NCI-H460 (cell line): ENCODE measurements at regions not wholly inside any gene's neighbourhood (a gene's known extent, or its start where the extent isn't known, plus 50 kb on each side); places are given as distances from the start of the nearest gene placed in this dataset.
A peak's percentile ranks its signal among the peaks of the same experiment; 100 is the strongest.

Experiments
- DNase-seq: peaks from one replicate; pipeline ENCODE4 v3.0.0-alpha.2; 2016; ENCODE audit warnings: low read depth; ENCODE audit errors: extremely low read depth

DNA sequence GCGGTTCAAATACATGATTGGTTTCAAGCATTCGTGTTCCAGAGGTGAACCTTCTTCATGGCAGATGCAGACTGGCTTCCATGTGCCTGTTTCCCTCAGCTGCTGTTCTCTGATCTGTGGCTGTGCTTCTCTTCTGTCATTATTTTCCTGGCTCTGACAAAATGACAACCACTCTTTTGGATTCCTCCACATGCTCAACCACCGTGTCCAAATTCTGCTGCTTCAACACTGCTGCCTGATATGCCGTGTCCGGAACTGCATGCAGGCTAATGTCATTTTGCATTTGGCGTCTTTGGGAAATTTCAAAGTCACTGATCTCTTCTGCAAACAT is 368.7 kb upstream of the ZNF608 start:
- no peak for DNase-seq

GRCh38 chr5:125117566-125117965 is 371.1 kb upstream of the ZNF608 start:
- no peak for DNase-seq

DNA sequence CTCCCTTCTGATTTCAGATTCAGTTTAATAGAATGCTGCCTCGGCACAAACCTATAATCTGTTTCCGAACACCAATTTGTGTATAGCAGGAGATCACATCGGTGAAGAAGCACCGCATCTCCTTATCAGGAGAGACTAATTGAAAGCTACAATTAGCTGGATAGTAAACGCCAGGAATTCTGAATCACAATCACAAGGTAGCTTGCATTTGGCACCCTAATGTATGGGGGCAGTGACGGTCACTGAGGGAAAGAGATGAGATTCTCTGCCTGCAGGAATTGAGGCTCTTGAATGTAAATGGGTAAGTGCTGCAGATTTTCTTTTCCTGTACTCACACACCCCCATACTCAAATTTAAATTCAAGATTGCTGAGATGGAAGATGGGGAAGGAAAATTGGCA is 373.6 kb upstream of the ZNF608 start:
- DNase-seq = no peak

DNA sequence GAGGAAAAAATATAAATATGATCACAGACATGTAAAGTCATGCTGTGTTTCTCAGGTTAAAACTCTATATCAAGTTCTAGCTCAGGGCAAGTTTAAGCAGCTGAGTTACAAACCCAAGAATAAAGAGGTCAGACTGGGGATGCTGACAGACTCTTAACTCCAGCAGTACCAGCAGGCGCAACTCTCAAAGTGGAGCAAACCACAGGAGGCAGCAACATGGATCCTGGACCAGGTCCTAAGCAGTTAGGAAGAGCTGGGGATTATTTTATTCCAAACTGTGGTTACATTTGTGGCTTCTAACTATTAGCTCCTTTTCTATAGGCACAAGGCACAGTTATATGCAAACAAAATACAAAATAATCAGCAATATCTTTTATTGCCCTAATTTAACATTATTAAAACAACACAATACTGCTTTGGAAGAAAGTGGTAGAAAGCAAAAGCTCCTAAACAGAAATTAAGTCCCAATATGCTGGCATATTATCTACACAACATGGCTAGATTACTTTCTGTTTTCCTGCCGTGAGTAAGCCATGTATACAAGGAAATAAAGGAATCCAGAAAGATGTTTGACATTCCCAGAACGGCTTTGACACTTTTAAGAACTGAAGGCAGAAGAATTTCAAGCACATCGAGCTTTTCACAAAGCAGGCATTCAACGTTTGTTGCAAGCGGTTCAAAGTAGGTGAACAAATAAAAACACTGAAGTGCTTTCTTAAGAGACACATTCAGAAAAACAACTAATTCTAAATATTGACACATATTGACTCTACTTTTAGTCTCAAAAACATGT is 378.8 kb upstream of the ZNF608 start:
- no peak for DNase-seq

DNA sequence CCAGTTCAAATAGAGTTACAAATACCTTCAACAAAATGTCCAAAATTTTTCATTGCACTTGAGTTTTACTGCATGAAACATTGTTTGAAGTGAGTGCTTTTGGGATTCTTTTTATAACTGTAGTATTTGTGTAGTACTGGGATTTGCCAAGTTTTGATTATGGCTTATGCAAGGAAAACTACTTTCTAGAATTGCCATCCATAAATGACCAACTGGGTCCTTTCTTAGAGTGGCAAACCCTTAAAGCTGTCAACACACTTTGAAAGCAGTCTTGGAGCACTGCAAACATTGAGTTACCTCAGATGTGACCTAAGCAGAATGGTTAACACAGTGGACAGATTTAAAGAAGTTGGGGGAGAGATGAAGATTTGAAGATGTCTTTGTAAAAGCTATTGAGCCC is 379.6 kb upstream of the ZNF608 start:
- no peak for DNase-seq

DNA sequence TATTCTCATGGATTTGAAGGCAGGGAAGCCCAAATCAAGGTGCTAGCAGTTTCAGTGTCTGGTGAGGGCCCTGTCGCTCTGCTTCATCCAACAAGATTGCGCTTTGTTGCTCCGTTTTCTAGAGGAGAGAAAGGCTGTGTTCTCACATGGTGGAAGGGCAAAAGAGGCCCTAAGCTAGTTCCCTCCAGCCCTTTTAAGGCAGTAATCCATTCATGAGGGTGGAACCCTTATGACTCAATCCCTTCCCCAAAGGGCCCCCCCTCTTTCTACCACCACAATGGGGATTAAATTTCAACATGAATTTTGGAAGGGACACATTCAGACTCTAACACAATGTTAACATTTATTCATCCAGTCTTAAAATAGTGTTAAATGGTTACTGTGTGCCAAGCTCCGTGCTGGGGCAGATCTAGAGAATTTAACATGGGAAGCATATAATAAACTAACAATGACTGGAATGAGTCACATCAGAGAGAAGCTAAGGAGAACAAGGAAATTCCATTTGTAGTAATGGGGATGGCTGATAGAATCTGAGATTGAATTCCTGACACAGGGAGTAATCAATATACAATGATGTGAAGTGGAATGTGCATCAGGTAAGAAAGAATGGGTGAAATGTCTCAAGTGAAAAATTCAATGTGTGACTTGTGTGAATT is 382.8 kb upstream of the ZNF608 start:
- peak; percentile 11 for DNase-seq

- DNase-seq = no peak
These were observed 384.2 kb upstream of the ZNF608 start for GRCh38 chr5:125130591-125130990.

- DNase-seq = peak; percentile 90
These were observed 388.0 kb upstream of the ZNF608 start for GRCh38 chr5:125134216-125135081.

DNA sequence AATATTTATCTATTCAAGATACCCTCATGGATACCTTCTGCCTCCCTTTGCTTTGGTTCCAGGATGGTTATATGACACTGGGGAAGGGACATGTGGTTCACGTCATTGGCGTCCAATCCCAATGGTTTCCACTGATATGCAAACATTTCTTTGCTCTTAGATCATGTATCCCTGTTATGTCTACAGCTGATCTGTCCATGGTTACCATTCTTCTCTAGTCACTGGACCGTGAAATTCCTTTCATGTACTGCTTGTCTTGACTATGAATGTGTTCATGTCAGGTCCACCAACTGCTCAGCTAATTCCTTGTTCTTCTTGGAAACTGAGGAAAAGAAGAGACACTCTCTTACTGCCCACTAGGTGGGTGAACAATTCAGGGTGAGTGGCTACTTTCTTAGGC is 391.1 kb upstream of the ZNF608 start:
- peak; percentile 30 for DNase-seq

DNA sequence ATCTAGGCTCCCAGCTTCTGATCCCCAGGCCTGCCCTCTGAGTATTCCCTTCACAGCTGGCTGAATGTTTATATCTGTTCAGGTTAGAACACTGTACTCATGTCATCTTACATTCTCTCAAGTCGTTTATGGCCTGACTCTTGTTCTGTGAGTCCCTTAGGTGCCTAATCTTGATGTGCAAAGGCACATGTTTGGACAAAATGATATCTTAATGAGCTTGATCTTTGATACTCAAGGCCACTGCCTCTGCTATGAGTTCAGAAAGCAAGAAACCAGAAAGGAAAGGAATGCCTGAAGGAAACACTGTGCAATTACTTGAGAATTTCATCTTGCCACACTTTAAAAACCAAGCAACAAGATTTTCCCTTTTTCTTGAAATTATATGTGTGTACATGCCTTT is 391.8 kb upstream of the ZNF608 start:
- DNase-seq = no peak

GRCh38 chr5:125139590-125139989 is 393.2 kb upstream of the ZNF608 start:
- DNase-seq = no peak

DNA sequence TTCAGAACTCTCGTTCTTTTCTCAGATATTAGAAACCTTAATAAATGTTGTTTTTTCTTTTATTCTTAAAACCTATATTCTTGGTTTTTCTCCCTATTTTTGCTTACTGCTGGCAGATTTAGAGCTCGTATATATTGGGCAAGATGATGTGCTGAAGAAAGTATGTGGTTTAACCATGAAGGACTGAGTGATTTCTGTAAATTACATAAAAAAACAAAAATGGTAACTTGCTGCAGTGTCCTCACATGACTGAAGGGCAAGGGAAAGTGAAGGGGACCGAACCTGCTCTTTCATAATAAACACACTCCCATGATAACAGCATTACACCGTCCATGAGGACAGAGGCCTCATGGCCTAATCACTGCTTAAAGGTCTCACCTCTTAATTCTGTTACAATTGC is 393.8 kb upstream of the ZNF608 start:
- no peak for DNase-seq

GRCh38 chr5:125140855-125141254 is 394.4 kb upstream of the ZNF608 start:
- DNase-seq = peak; percentile 25

GRCh38 chr5:125142458-125142857 is 396.0 kb upstream of the ZNF608 start:
- no peak for DNase-seq

DNA sequence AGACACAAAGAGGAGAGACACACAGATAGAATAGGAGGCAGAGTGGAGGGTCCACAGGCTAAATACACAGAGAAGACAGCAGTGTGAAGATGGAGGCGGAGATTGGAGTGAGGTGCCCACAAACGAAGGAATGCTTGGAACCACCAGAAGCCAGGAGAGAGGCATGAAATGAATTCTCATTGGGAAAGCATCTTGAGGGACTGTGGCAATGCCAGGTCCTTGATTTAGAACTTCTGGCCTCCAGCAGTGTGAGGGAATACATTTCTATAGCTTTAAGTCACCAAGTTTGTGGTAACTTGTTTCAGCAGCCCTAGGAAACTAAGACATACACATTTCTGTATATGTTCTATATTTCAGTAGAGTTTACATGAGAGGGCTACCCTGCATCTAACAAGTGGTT is 396.6 kb upstream of the ZNF608 start:
- DNase-seq = no peak

- DNase-seq = no peak
These were observed 401.6 kb upstream of the ZNF608 start for GRCh38 chr5:125148076-125148475.

GRCh38 chr5:125148706-125149105 is 402.3 kb upstream of the ZNF608 start:
- no peak for DNase-seq

- DNase-seq = no peak
These were observed 402.7 kb upstream of the ZNF608 start for GRCh38 chr5:125149110-125149509.

GRCh38 chr5:125149527-125149926 is 403.1 kb upstream of the ZNF608 start:
- no peak for DNase-seq

DNA sequence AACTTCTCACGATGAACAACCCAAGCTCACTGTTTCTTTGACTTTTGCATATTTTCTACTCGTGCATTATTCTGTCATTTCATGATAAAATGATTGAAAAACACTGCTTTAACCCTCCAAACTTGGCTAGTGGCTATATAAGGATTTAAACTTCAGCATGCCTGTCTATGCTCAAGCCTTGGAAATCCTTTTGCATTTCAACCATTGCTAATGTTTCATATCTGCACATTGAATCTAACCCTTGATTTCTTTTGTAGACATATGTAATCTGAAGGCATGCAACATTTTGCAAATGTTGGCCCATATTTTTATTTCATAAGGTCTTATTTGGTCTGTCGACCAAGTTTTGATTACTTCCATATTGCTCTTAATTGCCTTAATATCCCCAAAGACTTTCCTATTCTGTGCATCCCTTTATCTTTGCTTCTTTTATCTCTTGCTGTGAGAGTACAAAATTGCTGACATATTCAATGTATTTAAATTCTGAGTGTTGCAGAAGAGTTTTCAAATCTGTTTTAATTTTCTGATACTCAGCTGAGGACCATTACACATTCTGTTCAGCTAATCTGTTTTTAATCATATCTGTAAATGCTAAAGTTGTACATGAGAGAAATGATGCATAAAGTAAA is 403.7 kb upstream of the ZNF608 start:
- DNase-seq = no peak
